K562 (cell line): ENCODE measurements at regions not wholly inside any gene's neighbourhood (a gene's known extent, or its start where the extent isn't known, plus 50 kb on each side); places are given as distances from the start of the nearest gene placed in this dataset.

Experiments used
- ATAC-seq: fragments of 200-7000 bp; cut with Tn5 transposase; 3 replicates; pipeline ENCODE4 v1.9.1; 2020; ENCODE audit warnings: moderate library complexity
- BruUV-seq: library from RNA; stranded (reverse); fragments of 400-500 nt; replicated peaks from 2 replicates; lab custom pipeline; 2021; lab: Mats Ljungman, UMichigan
- CTCF ChIA-PET: fragments of 300-600 bp; formaldehyde crosslinking; extraction: SDS; loops from one replicate; lab custom pipeline; 2021; ENCODE audit warnings: low intra/inter-chr PET ratio; lab: Yijun Ruan, JAX
- POLR2A ChIA-PET: fragments of 300-600, 350-650 bp; sonication (Branson Sonifier 250); formaldehyde crosslinking; extraction: SDS; loops from one replicate; lab custom pipeline; 2021; ENCODE audit warnings: antibody characterized with exemption, inconsistent platforms; lab: Yijun Ruan, JAX
- DNase-seq, 4 experiments: peaks; one replicate each; pipeline versions ENCODE4 v3.0.0 to v3.0.0-alpha.2; 2011 to 2018; ENCODE audit warnings: low spot score in 3 of 4, mixed read lengths in 3 of 4; ENCODE audit errors: extremely low read depth in 1 of 4
- FAIRE-seq: peaks from 2 replicates; lab custom pipeline; 2011; peaks lifted over from hg19 to GRCh38; lab: Jason Lieb, UNC
- H2AFZ ChIP-seq: 2 replicates; pipeline ENCODE4 v1.6.0; 2011; ENCODE audit warnings: low read depth, low read length, control low read depth, inconsistent platforms
- H3K27ac ChIP-seq: fragments of 200-600 bp; 3 replicates; pipeline ENCODE4 v1.8.0; 2011; ENCODE audit warnings: low read depth, mild to moderate bottlenecking, control low read depth, inconsistent platforms, low read length, moderate library complexity, mixed read lengths; ENCODE audit errors: extremely low read depth
- H3K27me3 ChIP-seq, 2 experiments: fragments of 300-600 bp in 1 of 2; 2 replicates in 1 of 2; 3 replicates in 1 of 2; pipeline versions ENCODE4 v1.6.0 to v1.8.0; 2011; ENCODE audit warnings: inconsistent platforms in 2 of 2, low read length in 2 of 2, mild to moderate bottlenecking in 1 of 2, mixed read lengths in 1 of 2, moderate library complexity in 1 of 2; ENCODE audit not compliant: control insufficient read depth in 2 of 2, insufficient read depth in 2 of 2
- H3K36me3 ChIP-seq: fragments of 300-600 bp; 3 replicates; pipeline ENCODE4 v1.8.0; 2011; ENCODE audit warnings: mild to moderate bottlenecking, low read length, inconsistent platforms; ENCODE audit not compliant: control insufficient read depth, insufficient read depth
- H3K4me1 ChIP-seq, 2 experiments: fragments of 200-600 bp in 1 of 2; replicated peaks in 1 of 2; 2 replicates in 1 of 2; 3 replicates in 1 of 2; pipeline versions ENCODE4 v1.5.1 to v1.8.0; 2011; ENCODE audit warnings: inconsistent platforms in 2 of 2, low read length in 2 of 2, mild to moderate bottlenecking in 1 of 2, mixed read lengths in 1 of 2, moderate library complexity in 1 of 2; ENCODE audit not compliant: control insufficient read depth in 2 of 2, insufficient read depth in 2 of 2
- H3K4me2 ChIP-seq: 2 replicates; pipeline ENCODE4 v1.6.1; 2011; ENCODE audit warnings: low read length, control low read depth, inconsistent platforms, mixed read lengths; ENCODE audit not compliant: insufficient read depth
- H3K4me3 ChIP-seq: fragments of 200-600 bp; sonication (generic), shearing (Covaris generic); 2 replicates; pipeline ENCODE4 v1.5.1; 2016; ENCODE audit warnings: control low read depth, inconsistent platforms
- H3K79me2 ChIP-seq: fragments of 200-600 bp; 3 replicates; pipeline ENCODE4 v1.8.0; 2011; ENCODE audit warnings: low read length, inconsistent platforms; ENCODE audit not compliant: control insufficient read depth, insufficient read depth
- H3K9ac ChIP-seq, 2 experiments: 2 replicates each; pipeline versions ENCODE4 v1.6.0 to v1.6.1; 2011; ENCODE audit warnings: low read depth in 2 of 2, low read length in 2 of 2, control low read depth in 1 of 2, inconsistent platforms in 1 of 2, mild to moderate bottlenecking in 1 of 2, mixed read lengths in 1 of 2; ENCODE audit not compliant: insufficient read depth in 1 of 2
- H3K9me1 ChIP-seq: one replicate; pipeline ENCODE4 v1.6.0; 2011; ENCODE audit warnings: inconsistent platforms, mild to moderate bottlenecking, low read length, moderate library complexity; ENCODE audit not compliant: control insufficient read depth, insufficient read depth
- H3K9me3 ChIP-seq: replicated peaks from 2 replicates; pipeline ENCODE4 v1.5.1; 2011; ENCODE audit warnings: low read depth, low read length, inconsistent platforms; ENCODE audit not compliant: control insufficient read depth, insufficient read depth
- H4K20me1 ChIP-seq: replicated peaks from 2 replicates; pipeline ENCODE4 v1.6.1; 2011; ENCODE audit warnings: low read length, inconsistent platforms, mixed read lengths; ENCODE audit not compliant: control insufficient read depth, insufficient read depth
- ATF1 ChIP-seq, 2 experiments: fragments of 450-650 bp in 1 of 2; IDR thresholded peaks; 2 replicates each; pipeline ENCODE4 v1.6.1; 2016; ENCODE audit warnings: missing compliant biosample characterization in 1 of 2, missing genetic modification characterization in 1 of 2
- CBX8 ChIP-seq: fragments of 200-600 bp; sonication (generic); IDR thresholded peaks from 2 replicates; pipeline ENCODE4 v1.6.1; 2012; ENCODE audit warnings: borderline replicate concordance, mixed run types, low read depth, mild to moderate bottlenecking, moderate library complexity, mixed read lengths, low read length, control low read depth, inconsistent platforms; ENCODE audit not compliant: poor library complexity, severe bottlenecking; ENCODE audit errors: extremely low read depth
- CSDE1 ChIP-seq, 2 experiments: fragments of 450-650 bp; IDR thresholded peaks; 2 replicates each; pipeline ENCODE4 v1.6.1; 2016; ENCODE audit warnings: mild to moderate bottlenecking in 1 of 2
- HMG20A ChIP-seq: fragments of 450-650 bp; formaldehyde crosslinking; conservative IDR thresholded peaks from 2 replicates; pipeline ENCODE4 v1.4.0; 2020; ENCODE audit warnings: mild to moderate bottlenecking, mixed read lengths
- HMG20B ChIP-seq: fragments of 250-450 bp; sonication (Bioruptor Pico); IDR thresholded peaks from 2 replicates; pipeline ENCODE4 v1.5.0; 2021; ENCODE audit warnings: mild to moderate bottlenecking
- HNRNPLL ChIP-seq: fragments of 200-400 bp; formaldehyde crosslinking; IDR thresholded peaks from 2 replicates; pipeline ENCODE4 v1.6.1; 2017; ENCODE audit warnings: low read length, low read depth, mild to moderate bottlenecking; ENCODE audit not compliant: poor library complexity, severe bottlenecking
- KAT2B ChIP-seq: IDR thresholded peaks from one replicate; pipeline ENCODE4 v1.6.1; 2012; ENCODE audit warnings: low read depth, mild to moderate bottlenecking, control low read depth, inconsistent platforms, low read length, moderate library complexity
- MAFG ChIP-seq: fragments of 450-650 bp; conservative IDR thresholded peaks from 2 replicates; pipeline ENCODE4 v1.6.1; 2016; ENCODE audit warnings: missing genetic modification characterization, missing compliant biosample characterization
- MBD2 ChIP-seq: sonication (generic); IDR thresholded peaks from 2 replicates; pipeline ENCODE4 v1.6.1; 2016; ENCODE audit warnings: low read depth, borderline replicate concordance
- NFE2L1 ChIP-seq: fragments of 450-650 bp; IDR thresholded peaks from 2 replicates; pipeline ENCODE4 v1.6.1; 2016; ENCODE audit warnings: missing genetic modification characterization, low read depth, mild to moderate bottlenecking, missing compliant biosample characterization, moderate library complexity, borderline replicate concordance
- NR1H2 ChIP-seq: sonication (generic); formaldehyde crosslinking; IDR thresholded peaks from 2 replicates; pipeline ENCODE4 v1.4.0; 2020; ENCODE audit warnings: mild to moderate bottlenecking, missing genetic modification reagents
- POLR2B ChIP-seq: fragments of 450-650 bp; IDR thresholded peaks from 2 replicates; pipeline ENCODE4 v1.6.1; 2018; ENCODE audit warnings: low read depth; ENCODE audit not compliant: partially characterized antibody
- SNAPC5 ChIP-seq: fragments of 250-450 bp; sonication (Bioruptor Pico); IDR thresholded peaks from 2 replicates; pipeline ENCODE4 v1.8.0; 2021; ENCODE audit warnings: moderate library complexity, mild to moderate bottlenecking, inconsistent platforms
- TGIF2 ChIP-seq: sonication (generic); formaldehyde crosslinking; IDR thresholded peaks from 2 replicates; pipeline ENCODE4 v1.8.1; 2022; ENCODE audit warnings: mild to moderate bottlenecking, missing genetic modification reagents, moderate library complexity
- ZBTB26 ChIP-seq: fragments of 450-650 bp; formaldehyde crosslinking; IDR thresholded peaks from 2 replicates; pipeline ENCODE4 v1.4.0; 2022; ENCODE audit warnings: missing genetic modification characterization
- ZNF124 ChIP-seq: sonication (generic); formaldehyde crosslinking; IDR thresholded peaks from 2 replicates; pipeline ENCODE4 v1.8.1; 2022; ENCODE audit warnings: missing genetic modification reagents
- ZNF23 ChIP-seq: fragments of 250-450 bp; sonication (Bioruptor Pico); IDR thresholded peaks from 2 replicates; pipeline ENCODE4 v1.4.0; 2020; ENCODE audit warnings: mild to moderate bottlenecking
- ZNF24 ChIP-seq: fragments of 450-650 bp; IDR thresholded peaks from 2 replicates; pipeline ENCODE4 v1.6.1; 2016
- ZNF436 ChIP-seq: fragments of 250-450, 450-650 bp; sonication (Bioruptor Pico); formaldehyde crosslinking; IDR thresholded peaks from 2 replicates; pipeline ENCODE4 v1.7.0; 2020; ENCODE audit warnings: mild to moderate bottlenecking
- WGBS: fragments of 100-300 bp; shearing (Covaris generic); methylation state at CpG from one replicate; pipeline ENCODE4 v1.1.6; 2016; ENCODE audit warnings: low coverage, mixed read lengths; ENCODE audit not compliant: insufficient coverage; ENCODE audit errors: missing lambda C conversion rate; 5-methylcytosine and 5-hydroxymethylcytosine counted together
- in situ Hi-C: fragments of 300-500 bp; cut with MboI; formaldehyde crosslinking; loops from 4 replicates; pipeline ENCODE4 v1.15.0; 2018; ENCODE audit warnings: inconsistent platforms, mixed read lengths
- intact Hi-C: fragments of 100-400 bp; cut with micrococcal nuclease; formaldehyde crosslinking; loops from 2 replicates; pipeline ENCODE4 v1.14.2; 2022

DNA sequence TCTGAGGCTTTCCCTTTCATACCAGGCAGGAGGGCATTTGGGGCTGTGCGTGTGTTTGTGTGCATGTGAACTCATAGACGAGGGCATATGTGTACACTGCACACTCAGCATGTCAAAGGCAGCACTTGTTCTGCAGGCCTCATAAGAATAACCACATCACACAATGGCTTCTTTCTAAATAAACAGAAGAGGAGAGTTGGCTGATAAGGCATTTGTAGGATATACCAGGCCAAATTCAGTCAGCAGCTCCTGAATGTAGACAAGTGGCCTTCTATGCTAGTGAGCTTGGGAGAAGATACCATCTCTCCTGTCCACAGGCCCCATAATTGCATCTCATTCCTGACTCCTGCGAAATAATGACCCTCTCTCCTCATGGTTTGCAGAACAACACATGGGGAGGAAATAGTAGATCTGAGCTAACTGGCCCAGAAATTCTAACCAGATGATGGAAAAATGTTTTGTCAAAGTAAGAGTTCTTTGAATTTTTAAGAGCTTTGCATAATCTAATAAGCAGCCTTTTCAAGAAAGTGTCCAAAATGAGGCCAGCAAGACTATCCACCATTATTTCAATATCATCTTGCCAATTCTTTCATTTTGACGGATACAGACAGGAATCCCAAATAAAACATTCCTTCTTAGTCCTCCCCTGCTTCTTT is 60.5 kb upstream of the GAS1 start (continued):
- TF ChIP-seq HMG20A (CRISPR knock-in tag) (no peak), CBX8 (no peak), MBD2 (no peak), NR1H2 (CRISPR knock-in tag) (no peak)

GRCh38 chr9:87008667-87009066 is 61.4 kb upstream of the GAS1 start:
- FAIRE-seq = no peak

More at GRCh38 chr9:87008667-87009066, 61.4 kb upstream of the GAS1 start:
- Histone ChIP-seq H3K36me3 (no peaks in the 10 kb centered on the region), H2AFZ (no peak overlapping the region), H3K9me3 (no peaks in the 10 kb centered on the region)
- TF ChIP-seq ZNF436 (no peak), ZNF124 (CRISPR knock-in tag) (no peak), ZNF23 (no peak), ZNF24 (no peak), TGIF2 (CRISPR knock-in tag) (no peak), SNAPC5 (no peak), ZBTB26 (no peak), ATF1 (CRISPR knock-in tag; IDR thresholded peaks at IDR 0.05) (no peak), ATF1 (tag; IDR thresholded peaks at IDR 0.05) (no peak), CSDE1 (IDR thresholded peaks at IDR 0.05) (no peak), MAFG (tag) (no peak), KAT2B (no peak), NFE2L1 (no peak), POLR2B (no peak), HNRNPLL (no peak), HMG20B (CRISPR knock-in tag) (no peak), HMG20A (CRISPR knock-in tag) (no peak)
- TF ChIP-seq, all 486 proteins: peak for 0
- WGBS = 0% methylated on average over 4 of the region's 4 CpGs
- H3K27ac ChIP-seq = no peak overlapping the region
- POLR2A ChIA-PET = no interaction called here
- no peaks in the 10 kb centered on the region for H3K4me1 ChIP-seq
- no peak overlapping the region for H3K9ac ChIP-seq
- no peak overlapping the region for H3K4me3 ChIP-seq
- BruUV-seq = no TSS peak
- peaks cover 0 to 6% of the 10 kb centered on the region in 2 experiments; a peak in 4 of 5 replicates for H3K27me3 ChIP-seq
- intact Hi-C loops (no loop called here), in situ Hi-C loops (no loop called here)
- ATAC-seq (no peak), DNase-seq (no peak)
- H3K4me2 ChIP-seq = no peak overlapping the region
- H3K79me2 ChIP-seq = no peaks in the 10 kb centered on the region
- CTCF ChIA-PET = no interaction called here
- H3K9me1 ChIP-seq = no peaks in the 10 kb centered on the region
- H4K20me1 ChIP-seq = no peaks in the 10 kb centered on the region
